ENCODE measurements at regions not wholly inside any gene's neighbourhood (a gene's known extent, or its start where the extent isn't known, plus 50 kb on each side); places are given as distances from the start of the nearest gene placed in this dataset.

- no peaks in the 10 kb centered on the region for H3K9me3 Mint-ChIP-seq
- intact Hi-C loops (cut with micrococcal nuclease), result no loop called here
- peaks cover 11% of the 10 kb centered on the region for H3K27me3 Mint-ChIP-seq
- no peak for DNase-seq
- H3K4me1 Mint-ChIP-seq, result no peaks in the 10 kb centered on the region
- H3K27ac Mint-ChIP-seq, result no peak overlapping the region
- no peak overlapping the region for H3K4me3 Mint-ChIP-seq
- no peaks in the 10 kb centered on the region for H3K36me3 Mint-ChIP-seq (ENCODE audit: low read depth)
Measured at GRCh38 chr1:29753771-29754572, 517.6 kb downstream of the PTPRU start.

DNA sequence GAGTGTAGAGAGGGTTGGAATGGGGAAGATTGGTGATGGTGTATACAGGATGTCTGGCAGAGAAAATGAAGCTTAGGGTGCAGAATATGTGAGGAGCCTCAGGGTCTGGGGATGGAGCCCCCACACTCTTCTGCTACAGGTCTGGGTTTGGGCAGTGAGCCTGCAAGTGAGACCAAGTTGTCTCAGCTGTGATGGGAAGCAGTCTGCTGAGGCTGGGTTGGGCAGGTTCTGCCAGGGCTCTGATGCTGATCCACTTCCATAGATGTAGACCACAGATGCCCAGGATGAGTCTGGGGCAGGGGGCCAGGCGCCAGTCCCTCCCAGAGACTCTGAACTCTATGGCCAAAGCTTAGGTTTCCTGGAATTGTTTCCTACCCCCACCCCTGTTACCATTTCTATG, 516.9 kb downstream of the PTPRU start:
- H3K9me3 Mint-ChIP-seq, result no peaks in the 10 kb centered on the region
- peaks cover 11% of the 10 kb centered on the region for H3K27me3 Mint-ChIP-seq
- no peak for DNase-seq
- intact Hi-C loops (cut with micrococcal nuclease), result no loop called here
- no peak overlapping the region for H3K4me3 Mint-ChIP-seq
- no peaks in the 10 kb centered on the region for H3K4me1 Mint-ChIP-seq
- no peak overlapping the region for H3K27ac Mint-ChIP-seq
- H3K36me3 Mint-ChIP-seq (ENCODE audit: low read depth), result no peaks in the 10 kb centered on the region

- H3K9me3 Mint-ChIP-seq, result no peaks in the 10 kb centered on the region
- DNase-seq, result no peak
- intact Hi-C loops (cut with micrococcal nuclease), result no loop called here
- H3K27ac Mint-ChIP-seq, result no peak overlapping the region
- no peaks in the 10 kb centered on the region for H3K36me3 Mint-ChIP-seq (ENCODE audit: low read depth)
- no peaks in the 10 kb centered on the region for H3K4me1 Mint-ChIP-seq
- no peak overlapping the region for H3K4me3 Mint-ChIP-seq
- H3K27me3 Mint-ChIP-seq, result peaks cover 11% of the 10 kb centered on the region
Measured at GRCh38 chr1:29752141-29752540, 515.8 kb downstream of the PTPRU start.

- H3K4me1 Mint-ChIP-seq, result no peaks in the 10 kb centered on the region
- H3K36me3 Mint-ChIP-seq (ENCODE audit: low read depth), result no peaks in the 10 kb centered on the region
- intact Hi-C loops (cut with micrococcal nuclease), result no loop called here
- no peak overlapping the region for H3K27ac Mint-ChIP-seq
- H3K4me3 Mint-ChIP-seq, result no peak overlapping the region
- no peaks in the 10 kb centered on the region for H3K9me3 Mint-ChIP-seq
- no peak for DNase-seq
- H3K27me3 Mint-ChIP-seq, result peaks cover 11% of the 10 kb centered on the region
Measured at GRCh38 chr1:29749024-29749945, 513.0 kb downstream of the PTPRU start.

DNA sequence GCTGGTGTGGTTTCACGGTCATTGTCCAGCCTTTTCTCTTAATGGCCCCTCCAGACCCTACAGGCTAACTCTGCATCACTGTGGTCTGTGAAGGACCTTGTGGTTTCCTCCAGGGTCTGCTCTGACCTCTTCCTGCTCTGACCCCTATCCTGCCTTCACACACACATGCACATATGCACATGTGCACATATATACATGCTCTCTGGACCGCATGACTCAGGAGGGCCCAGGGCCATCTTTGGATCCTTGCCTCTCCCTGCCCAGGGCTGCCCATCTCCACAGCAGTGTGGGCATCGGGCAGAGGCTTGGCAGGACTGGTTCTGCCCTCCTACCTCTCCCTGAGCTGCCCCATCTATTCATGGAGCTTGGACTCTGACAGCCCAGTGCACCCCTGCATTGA, 510.9 kb downstream of the PTPRU start:
- Mint-ChIP-seq H3K4me1 (no peaks in the 10 kb centered on the region), H3K27ac (no peak overlapping the region), H3K36me3 (ENCODE audit: low read depth) (no peaks in the 10 kb centered on the region), H3K4me3 (no peak overlapping the region), H3K27me3 (peaks cover 9% of the 10 kb centered on the region), H3K9me3 (no peaks in the 10 kb centered on the region)
- intact Hi-C loops (cut with micrococcal nuclease), result no loop called here
- no peak for DNase-seq

GRCh38 chr1:29746076-29746665, 509.8 kb downstream of the PTPRU start:
- no peak for DNase-seq
- intact Hi-C loops (cut with micrococcal nuclease), result no loop called here
- H3K27ac Mint-ChIP-seq, result no peak overlapping the region
- H3K4me3 Mint-ChIP-seq, result no peak overlapping the region
- no peaks in the 10 kb centered on the region for H3K4me1 Mint-ChIP-seq
- H3K9me3 Mint-ChIP-seq, result no peaks in the 10 kb centered on the region
- no peaks in the 10 kb centered on the region for H3K36me3 Mint-ChIP-seq (ENCODE audit: low read depth)
- peaks cover 7% of the 10 kb centered on the region for H3K27me3 Mint-ChIP-seq

DNA sequence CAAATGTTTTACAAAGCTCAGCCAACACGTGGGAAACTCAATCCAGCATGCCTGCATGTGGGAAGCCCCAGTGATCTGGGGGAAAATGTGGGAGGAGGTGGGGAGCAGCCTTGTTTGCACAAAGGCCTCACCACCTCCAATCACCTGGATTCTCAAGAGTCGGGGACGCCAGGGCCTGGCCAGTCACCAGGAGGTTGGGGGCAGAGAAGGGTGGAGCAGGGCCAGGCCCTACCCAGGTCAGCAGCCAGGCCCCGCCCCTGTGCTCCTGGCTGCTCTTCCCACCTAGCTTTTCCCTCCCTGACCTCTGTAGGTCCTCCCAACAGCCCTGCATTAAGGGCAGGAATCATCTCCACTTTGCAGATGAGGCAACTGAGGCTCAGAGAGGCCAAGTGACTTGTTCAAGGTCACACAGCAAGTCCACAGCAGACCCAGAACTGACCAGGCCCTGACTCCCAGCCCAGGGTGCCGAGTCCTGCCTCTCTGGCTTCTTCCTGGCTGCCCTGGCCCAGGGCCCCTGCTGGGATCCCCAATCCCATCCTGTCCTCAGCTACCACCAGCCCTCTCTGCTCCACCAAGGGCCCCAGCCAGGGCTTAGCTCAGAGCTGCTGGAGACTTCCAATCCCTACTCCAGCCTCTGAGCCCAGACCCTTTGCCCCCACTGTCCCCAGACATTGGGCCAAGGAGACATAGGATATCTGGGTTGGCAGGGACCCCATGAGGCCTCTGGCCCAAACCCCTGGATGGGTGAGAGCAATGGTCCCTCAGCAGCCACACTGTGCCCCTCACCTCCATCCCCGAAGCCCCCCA, 508.6 kb downstream of the PTPRU start:
- Mint-ChIP-seq H3K9me3 (no peaks in the 10 kb centered on the region), H3K36me3 (ENCODE audit: low read depth) (no peaks in the 10 kb centered on the region), H3K27me3 (peaks cover 6% of the 10 kb centered on the region), H3K4me3 (no peak overlapping the region), H3K4me1 (no peaks in the 10 kb centered on the region), H3K27ac (no peak overlapping the region)
- no peak for DNase-seq
- intact Hi-C loops (cut with micrococcal nuclease), result no loop called here

DNA sequence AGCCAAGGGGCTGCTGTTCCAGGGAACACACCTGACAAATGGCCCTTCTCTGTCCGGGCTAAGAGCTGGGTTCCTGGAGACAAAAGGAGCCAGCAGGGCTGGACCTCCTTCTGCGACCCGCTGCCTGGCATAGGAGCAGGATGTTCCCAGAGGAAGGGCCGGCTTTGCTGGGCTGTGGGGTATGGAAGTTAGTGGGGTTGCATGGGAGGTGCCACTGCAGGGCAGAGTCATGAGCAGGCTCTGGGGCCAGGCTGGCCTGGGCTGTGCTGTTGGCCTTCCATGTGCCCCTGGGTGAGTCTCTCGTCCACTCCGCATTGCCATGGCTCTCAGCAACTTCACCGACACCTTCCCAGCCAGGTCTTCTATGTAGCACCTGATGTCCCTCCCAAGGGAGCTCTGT, 507.6 kb downstream of the PTPRU start:
- Mint-ChIP-seq H3K27me3 (peaks cover 2% of the 10 kb centered on the region), H3K4me3 (no peak overlapping the region), H3K27ac (no peak overlapping the region), H3K36me3 (ENCODE audit: low read depth) (no peaks in the 10 kb centered on the region), H3K9me3 (no peaks in the 10 kb centered on the region), H3K4me1 (no peaks in the 10 kb centered on the region)
- no peak for DNase-seq
- intact Hi-C loops (cut with micrococcal nuclease), result no loop called here

DNA sequence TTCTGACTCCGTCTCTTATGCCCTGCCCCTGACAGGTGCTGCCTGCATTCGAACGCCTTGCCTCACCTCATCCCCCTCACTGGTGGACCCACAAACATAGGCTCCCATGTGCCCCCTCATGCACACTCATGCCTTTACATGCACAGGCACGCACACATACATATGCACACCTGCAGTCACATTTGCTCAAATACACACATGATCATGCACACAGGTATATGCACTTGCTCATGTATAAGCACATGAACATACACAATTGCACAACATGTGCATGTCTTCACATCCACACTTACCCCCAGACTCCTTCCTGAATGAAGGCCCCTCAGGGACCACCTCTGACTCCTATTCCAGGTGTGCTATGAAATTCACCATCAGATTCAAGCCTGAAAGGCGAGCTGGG, 506.9 kb downstream of the PTPRU start:
- Mint-ChIP-seq H3K27me3 (peaks cover 2% of the 10 kb centered on the region), H3K27ac (no peak overlapping the region), H3K9me3 (no peaks in the 10 kb centered on the region), H3K36me3 (ENCODE audit: low read depth) (no peaks in the 10 kb centered on the region), H3K4me3 (no peak overlapping the region), H3K4me1 (no peaks in the 10 kb centered on the region)
- intact Hi-C loops (cut with micrococcal nuclease), result no loop called here
- DNase-seq, result no peak

DNA sequence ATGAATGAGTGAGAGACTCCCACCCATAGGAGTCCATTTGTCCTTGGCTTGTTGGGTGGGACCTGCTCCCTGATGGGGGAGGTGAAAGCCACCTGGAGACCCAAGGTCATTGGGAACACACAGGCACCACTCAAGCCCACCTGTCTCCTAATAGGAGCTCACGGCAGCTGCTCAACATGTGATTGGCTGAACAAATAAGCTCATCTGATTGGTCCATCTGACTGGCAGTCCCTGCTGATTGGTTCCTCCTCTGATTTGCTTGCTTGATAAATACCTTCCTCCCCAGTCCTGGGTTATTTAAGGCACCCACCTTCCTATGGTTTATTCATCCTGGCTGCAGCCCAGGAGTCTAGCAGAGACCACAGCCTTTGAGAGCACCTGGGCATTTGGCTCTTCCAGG, 502.9 kb downstream of the PTPRU start:
- H3K9me3 Mint-ChIP-seq, result peaks cover 5% of the 10 kb centered on the region
- H3K27me3 Mint-ChIP-seq, result peaks cover 2% of the 10 kb centered on the region
- no peaks in the 10 kb centered on the region for H3K36me3 Mint-ChIP-seq (ENCODE audit: low read depth)
- H3K4me1 Mint-ChIP-seq, result no peaks in the 10 kb centered on the region
- no peak overlapping the region for H3K4me3 Mint-ChIP-seq
- H3K27ac Mint-ChIP-seq, result no peak overlapping the region
- DNase-seq, result no peak
- intact Hi-C loops (cut with micrococcal nuclease), result no loop called here

DNA sequence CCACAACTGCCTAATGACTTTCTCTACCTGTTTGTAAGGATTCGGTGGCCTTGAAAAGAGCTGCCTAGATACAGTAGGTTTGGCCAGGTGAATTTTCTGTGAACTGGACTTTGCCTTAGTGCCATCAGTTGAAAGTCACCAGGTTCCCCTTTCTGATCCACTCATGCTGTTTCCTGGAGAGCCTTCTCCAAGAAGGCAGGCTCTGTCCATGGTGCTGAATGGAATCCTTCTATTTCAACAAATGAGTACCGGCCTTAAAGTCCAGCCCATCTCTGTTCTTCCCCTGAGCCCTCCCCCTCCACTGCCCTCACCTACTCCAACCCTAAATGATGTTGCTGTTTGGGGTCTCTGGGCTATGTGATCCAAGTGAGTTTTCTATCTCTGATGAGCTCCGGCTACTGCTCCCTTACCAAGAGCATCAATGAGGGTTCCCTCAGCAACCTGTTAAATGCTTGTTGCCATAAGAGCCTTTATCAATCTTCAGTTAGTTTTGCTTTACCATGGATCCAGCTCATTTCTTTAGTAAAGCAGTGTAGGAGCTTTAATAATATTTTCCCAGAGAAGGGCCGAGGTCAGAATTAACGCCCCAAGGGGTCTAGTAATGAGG, 500.4 kb downstream of the PTPRU start:
- no peaks in the 10 kb centered on the region for H3K36me3 Mint-ChIP-seq (ENCODE audit: low read depth)
- peaks cover 7% of the 10 kb centered on the region for H3K4me1 Mint-ChIP-seq
- H3K27ac Mint-ChIP-seq, result no peak overlapping the region
- H3K9me3 Mint-ChIP-seq, result peaks cover 5% of the 10 kb centered on the region
- DNase-seq, result peak; percentile 79
- no peak overlapping the region for H3K4me3 Mint-ChIP-seq
- intact Hi-C loops (cut with micrococcal nuclease), result no loop called here
- no peaks in the 10 kb centered on the region for H3K27me3 Mint-ChIP-seq

DNA sequence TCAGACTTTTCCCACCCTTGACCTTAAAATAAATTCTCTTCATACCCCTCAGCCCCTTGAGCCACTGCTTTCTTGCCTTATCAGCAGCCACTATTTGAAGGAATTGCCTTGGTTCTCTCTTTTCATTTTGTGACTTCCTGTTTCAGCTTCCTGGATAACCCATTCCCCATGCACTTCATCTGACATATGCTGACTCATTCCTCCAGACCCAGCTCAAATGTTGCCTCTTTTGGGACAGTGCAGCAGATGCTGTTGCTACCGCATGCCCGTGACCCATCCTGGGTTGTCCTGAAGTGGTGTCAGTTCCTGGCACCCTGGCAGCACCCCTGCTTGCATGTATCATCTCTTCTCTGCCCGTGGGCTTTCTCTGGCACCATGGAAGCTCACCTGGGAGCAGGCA, 496.1 kb downstream of the PTPRU start:
- H3K9me3 Mint-ChIP-seq, result peaks cover 5% of the 10 kb centered on the region
- H3K4me1 Mint-ChIP-seq, result peaks cover 7% of the 10 kb centered on the region
- no peaks in the 10 kb centered on the region for H3K27me3 Mint-ChIP-seq
- DNase-seq, result no peak
- no peaks in the 10 kb centered on the region for H3K36me3 Mint-ChIP-seq (ENCODE audit: low read depth)
- no peak overlapping the region for H3K27ac Mint-ChIP-seq
- H3K4me3 Mint-ChIP-seq, result no peak overlapping the region
- intact Hi-C loops (cut with micrococcal nuclease), result no loop called here

DNA sequence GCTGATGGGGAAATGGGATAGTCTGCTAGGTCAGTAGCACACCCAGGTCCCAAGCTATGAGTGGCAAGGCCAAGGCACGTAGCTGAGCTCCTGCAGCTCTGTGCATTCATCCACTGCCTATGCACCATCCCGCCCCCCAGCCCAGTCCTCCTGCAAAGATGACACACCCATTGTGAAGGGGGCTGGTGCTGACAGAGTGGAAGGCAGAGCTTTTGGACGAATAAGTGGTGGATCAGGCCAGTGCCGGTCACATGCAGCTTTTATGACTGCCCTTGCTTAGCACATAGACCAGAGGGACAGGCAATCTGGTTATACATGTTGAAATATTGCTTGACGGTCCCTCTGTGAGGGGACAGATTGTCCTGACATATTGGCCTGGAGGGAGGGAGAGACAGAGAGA, 494.3 kb downstream of the PTPRU start:
- intact Hi-C loops (cut with micrococcal nuclease), result no loop called here
- H3K9me3 Mint-ChIP-seq, result peaks cover under 1% of the 10 kb centered on the region
- H3K27ac Mint-ChIP-seq, result no peak overlapping the region
- no peak for DNase-seq
- no peaks in the 10 kb centered on the region for H3K36me3 Mint-ChIP-seq (ENCODE audit: low read depth)
- no peaks in the 10 kb centered on the region for H3K27me3 Mint-ChIP-seq
- H3K4me3 Mint-ChIP-seq, result no peak overlapping the region
- peaks cover 7% of the 10 kb centered on the region for H3K4me1 Mint-ChIP-seq

All from activated CD4-positive, alpha-beta T cell treated with anti-CD3 and anti-CD28 coated beads, Interleukin-2, amount 10 ng/mL, durations not matched to agents 24 days and 14 days (primary cell).